Vagina (tissue), 2 donors: ENCODE measurements at regions not wholly inside any gene's neighbourhood (a gene's known extent, or its start where the extent isn't known, plus 50 kb on each side); places are given as distances from the start of the nearest gene placed in this dataset.

Source experiments
- DNase-seq, 2 donors: peaks; one replicate each; pipeline ENCODE4 v3.0.0-alpha.2; 2017; ENCODE audit errors: extremely low spot score in 2 of 2
- H3K27ac ChIP-seq: fragments of 200-600 bp; sonication (generic); one replicate; pipeline ENCODE4 v1.5.1; 2019
- H3K27me3 ChIP-seq: fragments of 200-600 bp; sonication (generic); one replicate; pipeline ENCODE4 v1.5.1; 2019
- H3K36me3 ChIP-seq, 2 donors: fragments of 200-600 bp; sonication (generic); one replicate each; pipeline ENCODE4 v1.5.1; 2017 to 2019
- H3K4me1 ChIP-seq: fragments of 200-600 bp; sonication (generic); one replicate; pipeline ENCODE4 v1.5.1; 2019
- H3K4me3 ChIP-seq, 2 donors: fragments of 200-600 bp; sonication (generic); 1 replicate in 1 of 2; 2 replicates in 1 of 2; pipeline ENCODE4 v1.5.1; 2016 to 2019
- H3K9me3 ChIP-seq: fragments of 200-600 bp; sonication (generic); one replicate; pipeline ENCODE4 v1.5.1; 2019
- POLR2A ChIP-seq, 2 donors: fragments of 450-650 bp; IDR thresholded peaks; one replicate each; pipeline ENCODE4 v1.6.1; 2017; ENCODE audit warnings: antibody characterized with exemption in 2 of 2, mild to moderate bottlenecking in 2 of 2, moderate library complexity in 2 of 2
- POLR2AphosphoS5 ChIP-seq, 2 donors: sonication (generic); formaldehyde crosslinking; IDR thresholded peaks; one replicate each; pipeline ENCODE4 v1.9.0; 2017; ENCODE audit warnings: antibody characterized with exemption in 2 of 2, mild to moderate bottlenecking in 2 of 2, low read depth in 1 of 2; ENCODE audit not compliant: insufficient read depth in 1 of 2
- intact Hi-C: fragments of 100-400 bp; cut with DNase I; formaldehyde crosslinking; loops from one replicate; pipeline ENCODE4 v1.15.1; 2023
- TF ChIP-seq, protein P1 (sequence below), 3 experiments: fragments of 450-650 bp in 2 of 3; fragments of 200-600 bp in 1 of 3; sonication (generic) in 1 of 3; IDR thresholded peaks; one replicate each; pipeline ENCODE4 v1.5.1; 2017 to 2019; ENCODE audit warnings: antibody characterized with exemption in 3 of 3, mild to moderate bottlenecking in 2 of 3, moderate library complexity in 2 of 3

DNA sequence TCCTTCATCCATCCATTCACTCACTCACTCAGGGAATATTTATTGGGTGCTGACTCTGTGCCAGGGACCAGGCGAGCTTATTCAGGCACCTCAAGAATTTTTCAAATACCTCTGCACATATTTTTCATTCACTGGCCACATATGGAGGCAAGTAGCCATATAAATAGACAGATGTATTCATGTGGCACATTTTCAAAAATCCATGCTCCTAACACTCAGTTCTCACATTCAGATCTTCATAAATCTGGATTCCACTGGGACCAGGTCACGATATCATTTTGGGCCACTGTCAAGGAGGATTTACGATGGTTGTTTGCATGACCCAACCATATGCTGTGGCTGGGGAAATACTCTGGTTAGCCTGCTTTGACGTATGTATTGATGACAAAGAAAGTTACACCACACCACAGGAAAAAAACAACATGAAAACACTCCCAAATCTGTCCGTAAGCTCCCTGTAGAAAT lies 241.8 kb upstream of the LRTM1 start:
- no peak for DNase-seq
- Histone ChIP-seq H3K36me3 (no peaks in the 10 kb centered on the region), H3K4me1 (peaks cover 7% of the 10 kb centered on the region), H3K9me3 (no peaks in the 10 kb centered on the region), H3K27me3 (no peaks in the 10 kb centered on the region), H3K27ac (no peak overlapping the region), H3K4me3 (no peak overlapping the region)
- no peak for TF ChIP-seq POLR2AphosphoS5 (IDR thresholded peaks at IDR 0.05; ENCODE audit: insufficient read depth in 1 of 2, low read depth in 1 of 2)
- no peak for TF ChIP-seq POLR2A (IDR thresholded peaks at IDR 0.05)
- TF ChIP-seq, protein P1, sequence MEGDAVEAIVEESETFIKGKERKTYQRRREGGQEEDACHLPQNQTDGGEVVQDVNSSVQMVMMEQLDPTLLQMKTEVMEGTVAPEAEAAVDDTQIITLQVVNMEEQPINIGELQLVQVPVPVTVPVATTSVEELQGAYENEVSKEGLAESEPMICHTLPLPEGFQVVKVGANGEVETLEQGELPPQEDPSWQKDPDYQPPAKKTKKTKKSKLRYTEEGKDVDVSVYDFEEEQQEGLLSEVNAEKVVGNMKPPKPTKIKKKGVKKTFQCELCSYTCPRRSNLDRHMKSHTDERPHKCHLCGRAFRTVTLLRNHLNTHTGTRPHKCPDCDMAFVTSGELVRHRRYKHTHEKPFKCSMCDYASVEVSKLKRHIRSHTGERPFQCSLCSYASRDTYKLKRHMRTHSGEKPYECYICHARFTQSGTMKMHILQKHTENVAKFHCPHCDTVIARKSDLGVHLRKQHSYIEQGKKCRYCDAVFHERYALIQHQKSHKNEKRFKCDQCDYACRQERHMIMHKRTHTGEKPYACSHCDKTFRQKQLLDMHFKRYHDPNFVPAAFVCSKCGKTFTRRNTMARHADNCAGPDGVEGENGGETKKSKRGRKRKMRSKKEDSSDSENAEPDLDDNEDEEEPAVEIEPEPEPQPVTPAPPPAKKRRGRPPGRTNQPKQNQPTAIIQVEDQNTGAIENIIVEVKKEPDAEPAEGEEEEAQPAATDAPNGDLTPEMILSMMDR (IDR thresholded peaks at IDR 0.05) = no peak
- intact Hi-C loops = no loop called here

DNA sequence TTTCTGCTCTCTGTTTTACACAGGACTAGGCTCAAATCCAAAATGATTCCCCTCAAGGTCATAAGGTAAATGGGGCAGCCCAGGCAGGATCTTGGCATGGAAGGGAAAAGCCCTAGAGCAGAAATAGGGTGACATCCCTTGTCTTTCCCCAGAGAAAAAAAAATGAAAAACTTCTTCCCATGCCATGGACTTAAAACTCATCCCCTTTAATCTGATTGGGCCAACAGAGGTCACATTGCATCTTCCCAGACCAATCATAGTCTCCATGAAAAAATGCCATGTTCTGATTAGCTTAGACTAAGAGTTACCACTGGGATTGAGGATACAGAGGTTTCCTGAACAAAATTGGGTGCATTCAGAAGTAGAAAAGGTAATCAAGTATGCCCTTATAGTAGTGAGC lies 241.3 kb upstream of the LRTM1 start:
- Histone ChIP-seq H3K9me3 (no peaks in the 10 kb centered on the region), H3K27ac (no peak overlapping the region), H3K4me1 (peaks cover 10% of the 10 kb centered on the region), H3K4me3 (no peak overlapping the region), H3K27me3 (no peaks in the 10 kb centered on the region), H3K36me3 (no peaks in the 10 kb centered on the region)
- no peak for DNase-seq
- TF ChIP-seq POLR2AphosphoS5 (IDR thresholded peaks at IDR 0.05; ENCODE audit: insufficient read depth in 1 of 2, low read depth in 1 of 2) (no peak), POLR2A (IDR thresholded peaks at IDR 0.05) (no peak)
- TF ChIP-seq, protein P1 (IDR thresholded peaks at IDR 0.05) = no peak
- intact Hi-C loops = no loop called here

DNA sequence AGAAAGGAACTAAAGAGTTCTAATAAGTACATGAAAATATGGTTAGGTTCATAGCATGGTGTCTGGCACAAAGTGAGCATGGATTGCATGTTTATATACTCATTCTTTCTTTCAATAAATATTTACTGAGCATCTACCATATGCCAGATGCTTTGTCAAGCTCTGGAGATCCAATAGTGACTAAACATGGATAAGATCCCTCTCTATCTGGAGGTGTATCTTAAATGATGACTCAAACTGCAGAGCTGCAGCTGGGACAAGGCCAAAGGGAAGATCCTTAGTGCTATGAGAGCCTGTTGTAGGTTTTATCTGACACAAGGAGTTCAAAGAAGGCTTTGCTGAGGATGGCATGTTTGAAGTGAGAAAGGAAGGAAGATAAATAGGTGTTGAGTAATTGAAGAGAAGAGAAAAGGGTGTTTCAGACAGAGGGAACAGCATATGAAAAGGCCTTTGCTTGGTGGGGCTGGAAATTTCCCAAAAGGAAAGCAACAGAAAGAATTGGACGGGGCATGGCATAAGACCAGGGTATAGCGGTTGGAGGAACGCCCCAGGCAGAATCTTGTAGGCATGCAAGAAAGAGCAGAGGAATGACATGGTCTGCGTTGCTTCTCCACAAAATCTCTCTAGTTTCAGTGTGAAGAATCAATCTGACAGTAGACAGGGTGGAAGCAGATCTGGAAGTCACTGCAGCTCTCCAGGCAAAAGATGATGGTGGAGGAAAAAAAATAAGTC lies 239.9 kb upstream of the LRTM1 start:
- TF ChIP-seq POLR2AphosphoS5 (IDR thresholded peaks at IDR 0.05; ENCODE audit: insufficient read depth in 1 of 2, low read depth in 1 of 2) = peak in 1 of 2 donors; percentile 29
- no peak for TF ChIP-seq POLR2A (IDR thresholded peaks at IDR 0.05)
- no peaks in the 10 kb centered on the region for H3K9me3 ChIP-seq
- peaks cover 10% of the 10 kb centered on the region for H3K4me1 ChIP-seq
- no peak overlapping the region for H3K4me3 ChIP-seq
- no peak for DNase-seq
- no peak overlapping the region for H3K27ac ChIP-seq
- no peaks in the 10 kb centered on the region for H3K27me3 ChIP-seq
- intact Hi-C loops = no loop called here
- no peaks in the 10 kb centered on the region for H3K36me3 ChIP-seq

DNA sequence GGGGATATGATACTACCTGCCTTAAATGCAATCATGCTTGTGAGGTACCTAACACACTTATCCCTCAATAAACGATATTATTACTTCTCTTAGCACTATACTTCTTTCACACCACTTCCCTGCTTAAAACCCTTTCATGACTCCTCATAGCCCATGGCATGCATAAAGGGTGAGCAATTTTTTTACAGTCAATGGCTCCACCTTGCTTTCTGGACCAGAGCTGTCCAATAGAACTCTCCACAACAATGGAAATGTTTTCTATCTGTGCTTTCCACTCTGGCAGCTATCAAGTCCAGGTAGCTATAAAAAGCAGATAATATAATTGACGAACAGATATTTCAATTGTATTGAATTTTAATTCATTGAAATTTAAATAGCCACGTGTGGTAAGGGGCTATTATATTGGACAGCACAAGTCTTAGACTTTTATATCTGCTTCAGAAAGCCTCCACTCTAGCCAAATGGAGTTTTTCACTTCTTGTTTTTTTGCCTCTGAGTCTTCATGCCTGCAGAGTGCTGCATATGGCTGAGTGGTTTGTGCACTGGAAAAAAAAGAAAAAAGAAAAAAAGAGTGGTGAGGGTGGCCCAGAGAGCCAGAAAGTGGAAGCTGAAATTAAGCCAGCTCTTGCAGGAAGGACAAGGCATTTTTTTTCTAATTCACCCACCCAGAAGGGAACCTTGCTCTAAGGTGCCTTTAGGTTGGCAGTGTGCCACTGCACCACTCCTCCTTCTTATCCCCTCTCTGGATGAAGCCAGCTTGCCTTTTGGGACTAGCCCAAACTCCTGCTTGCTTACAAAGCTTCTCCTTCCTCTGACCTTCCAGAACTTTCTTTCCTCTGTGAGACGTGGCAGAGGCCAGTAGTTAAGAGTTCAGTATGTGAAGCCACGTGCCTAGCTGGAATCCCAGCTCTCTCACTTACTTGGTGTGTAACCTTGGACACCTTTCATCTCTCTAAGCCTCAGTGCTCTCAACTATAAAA lies 239.0 kb upstream of the LRTM1 start:
- Histone ChIP-seq H3K27ac (no peak overlapping the region), H3K27me3 (no peaks in the 10 kb centered on the region)
- intact Hi-C loops = no loop called here

More for the DNA sequence above, 239.0 kb upstream of the LRTM1 start:
- TF ChIP-seq, protein P1 (IDR thresholded peaks at IDR 0.05) = no peak
- no peak for TF ChIP-seq POLR2A (IDR thresholded peaks at IDR 0.05)
- no peak for TF ChIP-seq POLR2AphosphoS5 (IDR thresholded peaks at IDR 0.05; ENCODE audit: insufficient read depth in 1 of 2, low read depth in 1 of 2)
- Histone ChIP-seq H3K9me3 (no peaks in the 10 kb centered on the region), H3K4me3 (no peak overlapping the region), H3K36me3 (no peaks in the 10 kb centered on the region), H3K4me1 (peaks cover 10% of the 10 kb centered on the region)
- DNase-seq = no peak
